HEK293 (cell line): ENCODE measurements at regions not wholly inside any gene's neighbourhood (a gene's known extent, or its start where the extent isn't known, plus 50 kb on each side); places are given as distances from the start of the nearest gene placed in this dataset.

ENCODE experiments used
- BCL11B ChIP-seq: fragments of 450-650 bp; formaldehyde crosslinking; IDR thresholded peaks from 2 replicates; pipeline ENCODE4 v1.5.1; 2016; ENCODE audit warnings: low read depth, missing biosample characterization, missing genetic modification characterization
- GFI1B ChIP-seq: fragments of 450-650 bp; formaldehyde crosslinking; IDR thresholded peaks from 2 replicates; pipeline ENCODE4 v1.5.1; 2016; ENCODE audit warnings: missing biosample characterization, missing genetic modification characterization
- ZNF274 ChIP-seq, 2 experiments: fragments of 200-500 bp in 1 of 2; fragments of 450-650 bp in 1 of 2; sonication (Bioruptor generic) in 1 of 2; formaldehyde crosslinking in 1 of 2; IDR thresholded peaks; 2 replicates each; pipeline versions ENCODE4 v1.5.1 to v1.6.1; 2014 to 2016; ENCODE audit warnings: borderline replicate concordance in 1 of 2, inconsistent platforms in 1 of 2, low read length in 1 of 2, missing biosample characterization in 1 of 2, missing genetic modification characterization in 1 of 2
- ZNF585B ChIP-seq: fragments of 450-650 bp; formaldehyde crosslinking; IDR thresholded peaks from 2 replicates; pipeline ENCODE4 v1.5.1; 2016; ENCODE audit warnings: missing biosample characterization, missing genetic modification characterization
- TF ChIP-seq, protein P1 (sequence below): fragments of 450-650 bp; formaldehyde crosslinking; IDR thresholded peaks from 2 replicates; pipeline ENCODE4 v1.5.1; 2016; ENCODE audit warnings: missing biosample characterization, missing genetic modification characterization

DNA sequence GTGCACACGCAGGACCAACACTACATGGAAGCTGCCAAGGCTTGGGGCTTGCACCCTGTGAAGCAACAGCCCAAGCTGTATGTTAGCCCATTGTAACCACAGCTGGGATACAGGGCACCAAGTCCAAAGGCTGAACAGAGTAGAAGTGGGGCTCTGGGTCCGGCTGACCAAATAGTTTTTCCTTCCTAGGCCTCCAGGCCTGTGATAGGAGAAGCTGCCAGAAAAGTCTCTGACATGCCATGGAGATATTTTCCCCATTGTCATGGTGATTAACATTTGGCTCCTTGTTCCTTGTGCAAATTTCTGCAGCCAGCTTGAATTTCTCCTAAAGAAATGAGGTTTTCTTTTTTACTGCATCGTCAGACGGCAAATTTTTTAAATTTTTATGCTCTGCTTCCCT, 941.2 kb downstream of the FAM181B start:
- TF ChIP-seq GFI1B (tag by site-specific recombination) (no peak), ZNF274 (IDR thresholded peaks at IDR 0.05; ENCODE audit: low read length) (no peak), ZNF274 (tag by site-specific recombination; IDR thresholded peaks at IDR 0.05; ENCODE audit: borderline replicate concordance) (no peak), ZNF585B (no peak), BCL11B (tag by site-specific recombination) (no peak)
- TF ChIP-seq, protein P1, sequence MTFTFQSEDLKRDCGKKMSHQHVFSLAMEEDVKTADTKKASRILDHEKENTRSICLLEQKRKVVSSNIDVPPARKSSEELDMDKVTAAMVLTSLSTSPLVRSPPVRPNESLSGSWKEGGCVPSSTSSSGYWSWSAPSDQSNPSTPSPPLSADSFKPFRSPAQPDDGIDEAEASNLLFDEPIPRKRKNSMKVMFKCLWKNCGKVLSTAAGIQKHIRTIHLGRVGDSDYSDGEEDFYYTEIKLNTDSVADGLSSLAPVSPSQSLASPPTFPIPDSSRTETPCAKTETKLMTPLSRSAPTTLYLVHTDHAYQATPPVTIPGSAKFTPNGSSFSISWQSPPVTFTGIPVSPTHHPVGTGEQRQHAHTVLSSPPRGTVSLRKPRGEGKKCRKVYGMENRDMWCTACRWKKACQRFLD (tag by site-specific recombination): no peak
